ENCODE measurements at regions not wholly inside any gene's neighbourhood (a gene's known extent, or its start where the extent isn't known, plus 50 kb on each side); places are given as distances from the start of the nearest gene placed in this dataset.
"Not testable (repeated sequence)": the region's sequence is repeated elsewhere in the genome, so short reads cannot be mapped to it uniquely, and the experiment has no call there.

GRCh38 chr2:53519918-53520841 lies 247.4 kb upstream of the CHAC2 start:
- DNase-seq (no peak), ATAC-seq (replicated peaks) (no peak)
- Mint-ChIP-seq H3K9me3 (no peaks in the 10 kb centered on the region), H3K4me1 (ENCODE audit: low read depth in 2 of 2) (no peaks in the 10 kb centered on the region), H3K36me3 (ENCODE audit: insufficient read depth) (no peaks in the 10 kb centered on the region), H3K4me3 (no peak overlapping the region), H3K27ac (no peak overlapping the region), H3K27me3 (peaks cover 9 to 13% of the 10 kb centered on the region in 2 donors)

GRCh38 chr2:53517406-53517805 lies 250.2 kb upstream of the CHAC2 start:
- Mint-ChIP-seq H3K9me3 (no peaks in the 10 kb centered on the region), H3K27me3 (peaks cover 6 to 9% of the 10 kb centered on the region in 2 donors), H3K4me3 (no peak overlapping the region), H3K4me1 (ENCODE audit: low read depth in 2 of 2) (no peaks in the 10 kb centered on the region), H3K27ac (no peak overlapping the region), H3K36me3 (ENCODE audit: insufficient read depth) (no peaks in the 10 kb centered on the region)
- DNase-seq: no peak
- ATAC-seq (replicated peaks): no peak

GRCh38 chr2:53516650-53517049 lies 251.0 kb upstream of the CHAC2 start:
- Mint-ChIP-seq H3K36me3 (ENCODE audit: insufficient read depth) (no peaks in the 10 kb centered on the region), H3K4me1 (ENCODE audit: low read depth in 2 of 2) (no peaks in the 10 kb centered on the region), H3K27ac (no peak overlapping the region), H3K9me3 (no peaks in the 10 kb centered on the region), H3K4me3 (no peak overlapping the region), H3K27me3 (peaks cover 6 to 9% of the 10 kb centered on the region in 2 donors)
- no peak for DNase-seq
- no peak for ATAC-seq (replicated peaks)

GRCh38 chr2:53515435-53516332 lies 251.9 kb upstream of the CHAC2 start:
- DNase-seq (no peak), ATAC-seq (replicated peaks) (no peak)
- no peak overlapping the region for H3K4me3 Mint-ChIP-seq
- no peaks in the 10 kb centered on the region for H3K4me1 Mint-ChIP-seq (ENCODE audit: low read depth in 2 of 2)
- peaks cover 6 to 9% of the 10 kb centered on the region in 2 donors for H3K27me3 Mint-ChIP-seq
- H3K9me3 Mint-ChIP-seq: no peaks in the 10 kb centered on the region
- no peak overlapping the region for H3K27ac Mint-ChIP-seq
- no peaks in the 10 kb centered on the region for H3K36me3 Mint-ChIP-seq (ENCODE audit: insufficient read depth)

GRCh38 chr2:53513167-53513666 lies 254.4 kb upstream of the CHAC2 start:
- Mint-ChIP-seq H3K27me3 (peaks cover 6 to 9% of the 10 kb centered on the region in 2 donors), H3K36me3 (ENCODE audit: insufficient read depth) (no peaks in the 10 kb centered on the region), H3K4me1 (ENCODE audit: low read depth in 2 of 2) (no peaks in the 10 kb centered on the region), H3K27ac (no peak overlapping the region), H3K4me3 (no peak overlapping the region), H3K9me3 (no peaks in the 10 kb centered on the region)
- DNase-seq (no peak), ATAC-seq (replicated peaks) (no peak)

- H3K27ac Mint-ChIP-seq: no peak overlapping the region
- H3K36me3 Mint-ChIP-seq (ENCODE audit: insufficient read depth): no peaks in the 10 kb centered on the region
- ATAC-seq (replicated peaks) (no peak), DNase-seq (no peak)
- no peaks in the 10 kb centered on the region for H3K4me1 Mint-ChIP-seq (ENCODE audit: low read depth in 2 of 2)
- no peaks in the 10 kb centered on the region for H3K9me3 Mint-ChIP-seq
- H3K27me3 Mint-ChIP-seq: peaks cover 0 to 6% of the 10 kb centered on the region in 2 donors
- no peak overlapping the region for H3K4me3 Mint-ChIP-seq
These were observed 255.4 kb upstream of the CHAC2 start for GRCh38 chr2:53512071-53512826.

DNA sequence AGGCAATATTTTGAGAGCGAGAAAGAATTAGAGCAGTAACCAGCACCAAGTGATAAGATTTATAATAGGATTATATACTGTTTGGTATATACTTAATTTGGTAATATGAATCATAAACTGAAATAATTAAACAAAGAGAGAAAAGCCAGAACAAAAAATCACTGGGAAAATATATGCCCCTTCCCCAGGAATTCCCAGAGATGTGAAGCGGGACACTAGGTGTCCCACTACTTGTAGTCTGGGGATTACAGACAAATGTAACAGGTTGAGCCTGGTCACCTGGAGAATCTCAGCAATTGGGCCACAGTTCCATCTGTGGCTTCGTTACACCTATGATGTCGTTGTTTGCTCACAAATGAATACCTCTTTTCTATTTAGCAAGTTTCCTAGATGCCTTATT lies 256.1 kb upstream of the CHAC2 start:
- Mint-ChIP-seq H3K9me3 (no peaks in the 10 kb centered on the region), H3K27me3 (peaks cover 0 to 11% of the 10 kb centered on the region in 2 donors), H3K4me3 (no peak overlapping the region), H3K36me3 (ENCODE audit: insufficient read depth) (no peaks in the 10 kb centered on the region), H3K4me1 (ENCODE audit: low read depth in 2 of 2) (no peaks in the 10 kb centered on the region), H3K27ac (no peak overlapping the region)
- ATAC-seq (replicated peaks) (no peak), DNase-seq (no peak)

GRCh38 chr2:53510401-53510800 lies 257.2 kb upstream of the CHAC2 start:
- DNase-seq (no peak), ATAC-seq (replicated peaks) (no peak)
- no peak overlapping the region for H3K4me3 Mint-ChIP-seq
- H3K9me3 Mint-ChIP-seq: no peaks in the 10 kb centered on the region
- no peaks in the 10 kb centered on the region for H3K36me3 Mint-ChIP-seq (ENCODE audit: insufficient read depth)
- H3K27ac Mint-ChIP-seq: no peak overlapping the region
- H3K4me1 Mint-ChIP-seq (ENCODE audit: low read depth in 2 of 2): no peaks in the 10 kb centered on the region
- H3K27me3 Mint-ChIP-seq: peaks cover 0 to 15% of the 10 kb centered on the region in 2 donors

DNA sequence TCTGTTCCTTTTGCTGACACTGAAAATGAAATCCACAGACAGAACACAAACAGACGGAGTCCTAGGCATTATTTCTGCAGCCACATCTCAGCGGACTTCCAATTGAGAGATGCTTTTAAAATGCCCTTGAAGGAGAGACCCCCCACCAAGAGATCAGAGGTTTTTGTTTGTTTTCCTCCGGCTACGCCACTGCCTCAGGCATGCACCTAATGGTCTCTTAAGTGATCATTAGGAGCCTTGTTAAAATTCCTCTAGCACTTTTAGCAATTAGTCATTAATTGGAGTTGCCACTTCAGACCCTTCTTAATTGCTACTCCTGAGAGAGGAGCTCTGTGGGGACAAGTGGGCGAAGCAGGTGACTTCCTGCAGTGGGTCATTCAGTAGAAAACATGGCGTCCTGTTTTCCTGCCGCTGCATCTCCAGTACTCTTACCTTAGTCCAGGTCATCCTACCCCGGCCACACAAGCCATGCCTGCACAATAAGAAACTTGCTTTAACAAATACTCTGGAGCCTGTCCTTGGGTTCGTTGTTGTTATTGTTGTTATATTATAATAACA lies 257.7 kb upstream of the CHAC2 start:
- Mint-ChIP-seq H3K36me3 (ENCODE audit: insufficient read depth) (no peaks in the 10 kb centered on the region), H3K4me1 (ENCODE audit: low read depth in 2 of 2) (no peaks in the 10 kb centered on the region), H3K9me3 (no peaks in the 10 kb centered on the region)

GRCh38 chr2:53508667-53509066 lies 258.9 kb upstream of the CHAC2 start:
- no peaks in the 10 kb centered on the region for H3K9me3 Mint-ChIP-seq
- H3K27me3 Mint-ChIP-seq: peaks cover 0 to 21% of the 10 kb centered on the region in 2 donors
- H3K27ac Mint-ChIP-seq: no peak overlapping the region
- ATAC-seq (replicated peaks) (no peak), DNase-seq (no peak)
- H3K36me3 Mint-ChIP-seq (ENCODE audit: insufficient read depth): no peaks in the 10 kb centered on the region
- no peaks in the 10 kb centered on the region for H3K4me1 Mint-ChIP-seq (ENCODE audit: low read depth in 2 of 2)
- no peak overlapping the region for H3K4me3 Mint-ChIP-seq

More for the DNA sequence above, 257.7 kb upstream of the CHAC2 start:
- ATAC-seq (replicated peaks) (no peak), DNase-seq (no peak)
- Mint-ChIP-seq H3K4me3 (no peak overlapping the region), H3K27me3 (peaks cover 0 to 17% of the 10 kb centered on the region in 2 donors), H3K27ac (no peak overlapping the region)

GRCh38 chr2:53507070-53507469 lies 260.5 kb upstream of the CHAC2 start:
- DNase-seq; H3K4me1 Mint-ChIP-seq (ENCODE audit: low read depth in 2 of 2); H3K27ac Mint-ChIP-seq; H3K4me3 Mint-ChIP-seq; ATAC-seq (replicated peaks); H3K36me3 Mint-ChIP-seq (ENCODE audit: insufficient read depth); H3K9me3 Mint-ChIP-seq: not testable (repeated sequence)
- peaks cover 0 to 21% of the 10 kb centered on the region in 2 donors for H3K27me3 Mint-ChIP-seq

DNA sequence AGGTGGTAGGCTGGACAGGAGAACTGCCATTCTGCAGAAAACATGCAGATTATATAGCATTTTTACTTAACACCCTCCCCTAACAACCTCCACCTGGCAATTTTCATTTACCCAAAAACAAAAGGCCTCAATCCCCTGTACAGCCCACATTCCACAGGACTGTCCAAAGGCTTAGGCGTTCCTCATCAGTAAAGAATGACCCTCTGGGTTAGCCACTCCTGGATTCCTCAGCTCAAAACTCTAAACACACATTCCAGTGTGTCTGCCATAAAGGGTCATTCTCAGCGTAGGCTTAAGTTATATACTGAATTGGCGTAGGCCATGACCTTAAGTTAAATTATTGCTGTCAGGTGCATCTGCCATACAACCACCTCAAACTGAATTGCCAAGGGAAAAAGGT lies 261.8 kb upstream of the CHAC2 start:
- no peaks in the 10 kb centered on the region for H3K4me1 Mint-ChIP-seq (ENCODE audit: low read depth in 2 of 2)
- H3K27ac Mint-ChIP-seq: no peak overlapping the region
- ATAC-seq (replicated peaks) (no peak), DNase-seq (no peak)
- peaks cover 0 to 21% of the 10 kb centered on the region in 2 donors for H3K27me3 Mint-ChIP-seq
- no peak overlapping the region for H3K4me3 Mint-ChIP-seq
- no peaks in the 10 kb centered on the region for H3K36me3 Mint-ChIP-seq (ENCODE audit: insufficient read depth)
- H3K9me3 Mint-ChIP-seq: no peaks in the 10 kb centered on the region

GRCh38 chr2:53504507-53504906 lies 263.1 kb upstream of the CHAC2 start:
- H3K27me3 Mint-ChIP-seq: peaks cover 0 to 28% of the 10 kb centered on the region in 2 donors
- H3K4me3 Mint-ChIP-seq: no peak overlapping the region
- H3K9me3 Mint-ChIP-seq: no peaks in the 10 kb centered on the region
- no peaks in the 10 kb centered on the region for H3K36me3 Mint-ChIP-seq (ENCODE audit: insufficient read depth)
- DNase-seq: no peak
- ATAC-seq (replicated peaks): no peak
- H3K27ac Mint-ChIP-seq: no peak overlapping the region
- no peaks in the 10 kb centered on the region for H3K4me1 Mint-ChIP-seq (ENCODE audit: low read depth in 2 of 2)

Data from effector memory CD8-positive, alpha-beta T cell (primary cell).